Neural crest cell (in vitro differentiated cells): ENCODE measurements at regions not wholly inside any gene's neighbourhood (a gene's known extent, or its start where the extent isn't known, plus 50 kb on each side); places are given as distances from the start of the nearest gene placed in this dataset.

ENCODE experiments used
- DNase-seq: peaks from one replicate; pipeline ENCODE4 v3.0.0; 2021; ENCODE audit warnings: low read depth, mixed read lengths, low spot score
- H3K27ac Mint-ChIP-seq: one replicate; pipeline ENCODE4 v1.8.0; 2021; ENCODE audit warnings: mild to moderate bottlenecking, mixed read lengths; ENCODE audit not compliant: unreplicated experiment
- H3K27me3 Mint-ChIP-seq: 2 replicates; pipeline ENCODE4 v1.8.0; 2021; ENCODE audit warnings: low read depth, mild to moderate bottlenecking, mixed read lengths
- H3K36me3 Mint-ChIP-seq: 2 replicates; pipeline ENCODE4 v1.8.0; 2021; ENCODE audit warnings: low read depth, mild to moderate bottlenecking, mixed read lengths
- H3K4me1 Mint-ChIP-seq: 2 replicates; pipeline ENCODE4 v1.8.0; 2021; ENCODE audit warnings: mixed read lengths
- H3K4me3 Mint-ChIP-seq: one replicate; pipeline ENCODE4 v1.8.0; 2021; ENCODE audit warnings: mild to moderate bottlenecking, mixed read lengths
- H3K9me3 Mint-ChIP-seq: 2 replicates; pipeline ENCODE4 v1.8.0; 2021; ENCODE audit warnings: mixed read lengths
- TF ChIP-seq, protein P1 (sequence below): fragments of 200-600 bp; sonication (generic); conservative IDR thresholded peaks from 2 replicates; pipeline ENCODE4 v1.5.0; 2021; ENCODE audit warnings: antibody characterized with exemption, mild to moderate bottlenecking

DNA sequence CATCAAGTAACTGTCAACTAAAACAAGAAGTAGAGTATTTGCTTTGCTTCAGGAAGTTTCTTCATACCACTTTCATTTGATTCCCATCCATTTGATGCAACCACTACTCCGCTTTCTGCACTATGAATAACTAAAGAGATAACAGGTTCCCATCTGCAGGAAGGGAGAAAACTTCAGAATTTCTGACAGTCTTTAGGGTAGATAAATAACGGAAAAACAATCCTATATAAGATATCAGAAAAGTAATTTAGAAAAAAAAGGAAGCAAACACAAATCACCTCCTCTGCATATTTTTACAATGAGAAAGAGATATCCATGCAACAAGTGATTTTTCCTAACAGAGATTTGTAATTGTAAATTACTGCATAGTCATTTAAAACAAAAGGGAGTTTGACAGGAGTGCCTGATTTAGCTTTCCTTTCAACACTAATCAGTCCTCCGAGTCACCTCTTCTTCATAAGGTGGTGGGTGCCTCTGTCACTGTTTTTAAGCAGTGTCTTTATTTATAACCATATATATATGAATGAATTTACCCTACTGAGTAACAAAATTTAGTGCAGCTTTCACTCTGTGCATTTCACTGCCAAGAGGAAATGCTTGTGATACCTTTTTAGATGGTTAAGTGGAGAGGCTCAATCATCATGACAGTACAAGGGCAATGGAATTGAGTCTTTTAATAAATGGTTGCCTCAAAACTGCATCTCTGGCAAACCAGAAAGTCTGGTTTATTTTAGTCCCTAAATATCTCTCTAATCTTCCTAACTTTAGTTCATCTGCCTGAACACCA, 1920.4 kb downstream of the MRPL39 start:
- no peak for DNase-seq
- Mint-ChIP-seq H3K4me3 (no peak overlapping the region), H3K4me1 (no peaks in the 10 kb centered on the region), H3K9me3 (peaks cover 17% of the 10 kb centered on the region), H3K27me3 (no peaks in the 10 kb centered on the region), H3K36me3 (no peaks in the 10 kb centered on the region), H3K27ac (no peak overlapping the region)
- TF ChIP-seq, protein P1, sequence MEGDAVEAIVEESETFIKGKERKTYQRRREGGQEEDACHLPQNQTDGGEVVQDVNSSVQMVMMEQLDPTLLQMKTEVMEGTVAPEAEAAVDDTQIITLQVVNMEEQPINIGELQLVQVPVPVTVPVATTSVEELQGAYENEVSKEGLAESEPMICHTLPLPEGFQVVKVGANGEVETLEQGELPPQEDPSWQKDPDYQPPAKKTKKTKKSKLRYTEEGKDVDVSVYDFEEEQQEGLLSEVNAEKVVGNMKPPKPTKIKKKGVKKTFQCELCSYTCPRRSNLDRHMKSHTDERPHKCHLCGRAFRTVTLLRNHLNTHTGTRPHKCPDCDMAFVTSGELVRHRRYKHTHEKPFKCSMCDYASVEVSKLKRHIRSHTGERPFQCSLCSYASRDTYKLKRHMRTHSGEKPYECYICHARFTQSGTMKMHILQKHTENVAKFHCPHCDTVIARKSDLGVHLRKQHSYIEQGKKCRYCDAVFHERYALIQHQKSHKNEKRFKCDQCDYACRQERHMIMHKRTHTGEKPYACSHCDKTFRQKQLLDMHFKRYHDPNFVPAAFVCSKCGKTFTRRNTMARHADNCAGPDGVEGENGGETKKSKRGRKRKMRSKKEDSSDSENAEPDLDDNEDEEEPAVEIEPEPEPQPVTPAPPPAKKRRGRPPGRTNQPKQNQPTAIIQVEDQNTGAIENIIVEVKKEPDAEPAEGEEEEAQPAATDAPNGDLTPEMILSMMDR = no peak

DNA sequence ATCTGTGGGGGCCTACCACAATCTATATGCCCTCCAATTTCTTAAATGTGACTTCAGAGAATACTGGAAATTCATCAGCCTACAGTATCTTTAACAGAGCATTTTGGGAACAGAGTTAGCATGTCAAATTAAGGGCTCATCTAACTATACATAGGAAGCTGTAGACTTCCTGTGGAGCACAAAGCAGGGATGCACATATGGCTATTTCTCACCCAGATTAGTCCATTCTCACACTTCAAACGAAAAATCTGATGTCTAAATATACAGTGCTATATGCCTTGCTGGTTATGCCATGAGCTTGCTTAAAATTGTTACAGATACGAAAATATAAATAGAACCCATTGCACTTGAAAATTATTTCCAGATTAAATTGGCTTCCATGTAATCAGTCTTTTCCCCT, 1922.8 kb downstream of the MRPL39 start:
- Mint-ChIP-seq H3K4me3 (no peak overlapping the region), H3K36me3 (no peaks in the 10 kb centered on the region), H3K27ac (no peak overlapping the region), H3K4me1 (no peaks in the 10 kb centered on the region), H3K9me3 (peaks cover 13% of the 10 kb centered on the region), H3K27me3 (no peaks in the 10 kb centered on the region)
- no peak for DNase-seq
- TF ChIP-seq, protein P1 = no peak

DNA sequence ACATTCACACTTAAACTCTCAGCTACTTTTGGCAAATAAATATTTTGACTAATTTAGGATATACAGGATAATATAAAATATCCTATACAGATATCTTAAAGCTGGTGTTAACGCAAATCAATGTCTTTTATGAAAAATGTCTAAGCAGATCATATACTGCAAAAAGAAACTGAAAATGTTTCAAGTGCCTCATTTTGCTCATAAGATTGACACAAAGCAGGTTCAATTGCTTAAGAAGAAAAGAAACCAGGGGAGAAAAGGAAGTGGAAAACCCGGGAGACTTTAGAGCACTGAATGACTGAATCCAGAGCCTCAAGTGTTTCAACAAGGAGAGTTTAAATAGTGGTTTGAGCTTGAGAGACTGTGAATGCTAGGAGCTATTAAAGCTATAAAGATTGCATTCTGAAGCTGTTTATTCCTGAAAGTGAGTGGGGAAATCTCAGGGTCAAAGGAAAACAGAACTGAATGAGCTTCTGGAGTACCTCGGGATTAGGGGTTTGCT, 1943.0 kb downstream of the MRPL39 start:
- Mint-ChIP-seq H3K27ac (no peak overlapping the region), H3K36me3 (no peaks in the 10 kb centered on the region), H3K4me1 (no peaks in the 10 kb centered on the region), H3K27me3 (no peaks in the 10 kb centered on the region), H3K9me3 (peaks cover 5% of the 10 kb centered on the region), H3K4me3 (no peak overlapping the region)
- TF ChIP-seq, protein P1 = no peak
- DNase-seq = no peak

DNA sequence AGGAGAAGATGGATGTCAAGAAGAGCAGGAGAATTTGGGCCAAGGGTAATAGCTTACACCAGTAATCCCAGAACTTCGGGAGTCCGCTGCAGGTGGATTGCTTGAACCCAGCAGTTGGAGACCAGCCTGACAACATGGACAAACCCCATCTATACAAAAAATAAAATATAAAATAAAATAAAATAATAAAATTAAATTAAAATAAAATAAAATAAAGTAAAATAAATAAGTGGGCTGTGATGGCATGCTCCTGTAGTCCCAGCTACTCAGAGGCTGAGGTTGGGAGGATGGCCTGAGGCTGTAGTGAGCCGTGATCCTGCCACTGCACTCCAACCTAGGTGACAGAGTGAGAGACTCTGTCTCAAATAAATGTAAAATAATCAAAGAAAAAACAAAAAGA, 1946.7 kb downstream of the MRPL39 start:
- TF ChIP-seq, protein P1 = no peak
- Mint-ChIP-seq H3K36me3 (no peaks in the 10 kb centered on the region), H3K9me3 (peaks cover 8% of the 10 kb centered on the region), H3K4me1 (no peaks in the 10 kb centered on the region), H3K4me3 (no peak overlapping the region), H3K27me3 (no peaks in the 10 kb centered on the region), H3K27ac (no peak overlapping the region)
- DNase-seq = no peak

DNA sequence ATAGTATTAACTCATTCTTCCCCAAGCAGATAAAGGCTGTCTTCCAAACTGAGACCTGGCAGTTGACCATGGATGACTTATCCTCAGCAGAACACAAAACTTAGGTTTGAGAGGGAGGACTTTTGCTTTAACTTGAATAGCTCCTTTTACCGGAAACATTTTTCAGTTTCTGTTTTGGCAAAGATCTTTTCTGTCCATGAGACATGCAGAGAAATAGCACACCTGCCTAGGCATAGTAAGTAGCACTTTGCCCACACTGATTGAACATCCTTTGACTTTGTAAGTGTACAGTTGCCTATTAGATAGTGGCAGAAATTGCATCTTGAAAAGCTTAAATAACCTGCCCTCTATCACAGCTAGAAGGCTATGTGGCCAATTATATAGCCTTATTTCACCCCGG, 1962.5 kb downstream of the MRPL39 start:
- no peaks in the 10 kb centered on the region for H3K27me3 Mint-ChIP-seq
- TF ChIP-seq, protein P1 = no peak
- H3K4me3 Mint-ChIP-seq = no peak overlapping the region
- DNase-seq = no peak
- peaks cover 3% of the 10 kb centered on the region for H3K9me3 Mint-ChIP-seq
- no peaks in the 10 kb centered on the region for H3K4me1 Mint-ChIP-seq
- H3K27ac Mint-ChIP-seq = no peak overlapping the region
- H3K36me3 Mint-ChIP-seq = no peaks in the 10 kb centered on the region
